ENCODE measurements at regions not wholly inside any gene's neighbourhood (a gene's known extent, or its start where the extent isn't known, plus 50 kb on each side); places are given as distances from the start of the nearest gene placed in this dataset.

DNA sequence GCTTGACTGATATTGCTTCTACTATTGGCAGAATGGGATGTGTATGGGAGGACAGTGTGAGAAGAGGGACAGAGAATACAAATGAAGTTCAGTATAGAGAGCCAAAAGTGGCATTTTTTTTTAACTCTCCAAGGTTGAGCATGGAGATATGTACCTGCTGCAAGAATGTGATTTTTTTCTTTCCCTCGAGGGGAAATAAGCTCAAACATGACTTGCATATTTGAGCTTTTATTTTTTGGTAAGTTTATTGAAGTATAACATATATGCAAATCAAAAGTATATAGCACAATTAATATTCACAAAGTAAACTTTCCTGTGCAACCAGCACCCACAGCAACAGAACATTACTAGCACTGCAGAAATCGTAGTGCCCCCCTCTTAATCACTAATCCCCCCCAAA is 285.7 kb upstream of the ADRA1B start:
- H3K36me3 Mint-ChIP-seq (ENCODE audit: unreplicated experiment): no peaks in the 10 kb centered on the region
- peaks cover 2% of the 10 kb centered on the region for H3K9me3 Mint-ChIP-seq (ENCODE audit: unreplicated experiment)
- DNase-seq: no peak
- H3K4me1 Mint-ChIP-seq (ENCODE audit: low read depth, unreplicated experiment): no peaks in the 10 kb centered on the region
- no peak for TF ChIP-seq CTCF (IDR thresholded peaks at IDR 0.05; ENCODE audit: partially characterized antibody, unreplicated experiment)
- H3K4me3 Mint-ChIP-seq (ENCODE audit: unreplicated experiment): no peak overlapping the region
- no peaks in the 10 kb centered on the region for H3K27me3 Mint-ChIP-seq (ENCODE audit: unreplicated experiment)
- no peak overlapping the region for H3K27ac Mint-ChIP-seq (ENCODE audit: unreplicated experiment)

DNA sequence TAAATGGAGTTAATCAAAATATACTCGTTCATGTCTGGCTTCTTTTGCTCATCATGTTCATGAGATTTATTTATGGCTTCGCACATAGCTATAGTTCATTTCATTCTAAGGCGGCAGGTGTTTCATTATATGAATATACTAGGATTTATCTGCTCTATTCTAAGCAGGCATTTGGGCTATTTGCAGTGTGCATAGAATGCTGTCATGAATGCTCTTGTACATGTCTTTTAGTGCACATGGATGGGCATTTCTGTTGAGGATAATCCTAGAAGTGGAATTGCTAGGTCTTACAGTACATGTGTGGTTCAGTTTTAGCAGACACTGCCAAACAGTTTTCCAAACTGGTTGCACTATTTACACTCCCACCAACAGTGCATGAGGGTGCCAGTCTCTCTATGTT is 285.3 kb upstream of the ADRA1B start:
- no peak overlapping the region for H3K4me3 Mint-ChIP-seq (ENCODE audit: unreplicated experiment)

DNA sequence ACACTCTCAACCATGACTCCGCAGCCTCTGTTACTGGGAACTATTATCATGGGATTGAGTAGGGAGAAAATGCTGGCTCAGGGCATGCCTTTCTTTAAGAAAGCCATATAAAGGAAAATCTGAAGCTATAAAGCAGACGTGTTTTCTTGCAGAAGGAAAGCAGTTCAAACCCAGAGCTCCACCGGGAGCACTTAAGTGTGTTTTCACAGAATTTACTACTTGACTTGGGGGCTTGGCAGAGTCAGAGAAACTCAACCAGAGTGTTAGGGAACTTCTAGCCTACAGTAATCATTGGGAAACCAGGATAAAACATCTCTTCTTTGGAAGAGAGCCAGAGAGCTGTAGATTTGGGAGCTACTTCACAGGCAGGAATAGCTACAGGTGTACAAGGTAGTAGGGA is 283.4 kb upstream of the ADRA1B start:
- no peak for TF ChIP-seq CTCF (IDR thresholded peaks at IDR 0.05; ENCODE audit: partially characterized antibody, unreplicated experiment)
- Mint-ChIP-seq H3K27ac (ENCODE audit: unreplicated experiment) (no peak overlapping the region), H3K4me3 (ENCODE audit: unreplicated experiment) (no peak overlapping the region), H3K27me3 (ENCODE audit: unreplicated experiment) (no peaks in the 10 kb centered on the region), H3K4me1 (ENCODE audit: low read depth, unreplicated experiment) (no peaks in the 10 kb centered on the region), H3K9me3 (ENCODE audit: unreplicated experiment) (peaks cover under 1% of the 10 kb centered on the region), H3K36me3 (ENCODE audit: unreplicated experiment) (no peaks in the 10 kb centered on the region)
- no peak for DNase-seq

More for the DNA sequence above, 285.3 kb upstream of the ADRA1B start:
- Mint-ChIP-seq H3K4me1 (ENCODE audit: low read depth, unreplicated experiment) (no peaks in the 10 kb centered on the region), H3K9me3 (ENCODE audit: unreplicated experiment) (peaks cover 2% of the 10 kb centered on the region), H3K27me3 (ENCODE audit: unreplicated experiment) (no peaks in the 10 kb centered on the region), H3K36me3 (ENCODE audit: unreplicated experiment) (no peaks in the 10 kb centered on the region), H3K27ac (ENCODE audit: unreplicated experiment) (no peak overlapping the region)
- DNase-seq: no peak
- no peak for TF ChIP-seq CTCF (IDR thresholded peaks at IDR 0.05; ENCODE audit: partially characterized antibody, unreplicated experiment)

DNA sequence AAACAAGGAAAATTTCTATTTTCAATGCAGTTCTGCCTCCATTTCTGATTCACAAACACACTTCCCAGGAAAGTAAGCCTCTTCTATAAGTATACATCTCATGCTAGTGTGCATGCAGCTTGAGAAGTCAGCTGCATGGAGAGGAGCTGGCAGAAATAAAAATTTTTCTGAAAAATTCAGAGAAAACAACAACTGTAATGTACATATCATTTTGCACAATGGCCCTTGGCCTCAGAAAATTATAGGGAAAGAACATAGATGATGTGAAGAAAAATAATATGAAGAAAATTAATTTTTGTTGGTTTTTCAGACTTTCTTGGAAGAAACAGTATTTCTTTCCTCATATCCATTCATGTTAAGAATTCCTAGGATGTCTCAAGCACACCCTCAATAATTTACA is 277.8 kb upstream of the ADRA1B start:
- H3K4me3 Mint-ChIP-seq (ENCODE audit: unreplicated experiment): no peak overlapping the region
- H3K36me3 Mint-ChIP-seq (ENCODE audit: unreplicated experiment): no peaks in the 10 kb centered on the region
- no peak for DNase-seq
- no peak overlapping the region for H3K27ac Mint-ChIP-seq (ENCODE audit: unreplicated experiment)
- no peaks in the 10 kb centered on the region for H3K4me1 Mint-ChIP-seq (ENCODE audit: low read depth, unreplicated experiment)
- no peak for TF ChIP-seq CTCF (IDR thresholded peaks at IDR 0.05; ENCODE audit: partially characterized antibody, unreplicated experiment)
- peaks cover 3% of the 10 kb centered on the region for H3K27me3 Mint-ChIP-seq (ENCODE audit: unreplicated experiment)
- no peaks in the 10 kb centered on the region for H3K9me3 Mint-ChIP-seq (ENCODE audit: unreplicated experiment)

DNA sequence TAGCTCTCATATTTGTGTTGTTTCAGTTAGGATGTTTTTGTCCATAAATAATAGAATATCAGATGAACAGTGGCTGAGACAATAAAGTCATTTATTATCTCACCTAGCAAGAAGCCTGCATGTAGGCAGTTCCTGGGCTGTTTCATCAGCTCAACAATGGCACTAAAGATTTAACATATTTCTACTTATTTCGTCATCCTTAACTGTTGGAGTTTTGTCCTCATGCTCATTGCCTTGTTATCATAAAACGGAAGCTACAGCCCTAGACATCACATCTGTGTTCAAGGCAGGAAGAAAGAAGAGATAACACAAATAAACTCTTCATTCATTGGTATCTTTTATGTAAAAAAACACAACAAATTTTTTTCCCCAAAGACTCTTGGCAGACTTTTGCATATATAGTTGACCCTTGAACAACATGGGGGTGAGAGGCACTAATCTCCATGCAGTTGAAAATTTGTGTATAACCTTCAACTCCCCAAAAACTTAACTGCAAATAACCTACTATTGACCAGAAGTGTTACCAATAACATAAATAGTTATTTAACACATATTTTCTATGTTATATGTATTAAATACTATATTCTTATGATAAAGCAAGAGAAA is 277.2 kb upstream of the ADRA1B start:
- TF ChIP-seq CTCF (IDR thresholded peaks at IDR 0.05; ENCODE audit: partially characterized antibody, unreplicated experiment): no peak
- no peaks in the 10 kb centered on the region for H3K4me1 Mint-ChIP-seq (ENCODE audit: low read depth, unreplicated experiment)
- no peak overlapping the region for H3K4me3 Mint-ChIP-seq (ENCODE audit: unreplicated experiment)
- H3K27me3 Mint-ChIP-seq (ENCODE audit: unreplicated experiment): peaks cover 3% of the 10 kb centered on the region
- H3K9me3 Mint-ChIP-seq (ENCODE audit: unreplicated experiment): no peaks in the 10 kb centered on the region
- H3K36me3 Mint-ChIP-seq (ENCODE audit: unreplicated experiment): no peaks in the 10 kb centered on the region
- H3K27ac Mint-ChIP-seq (ENCODE audit: unreplicated experiment): no peak overlapping the region
- no peak for DNase-seq
